H1 (cell line): ENCODE measurements at regions not wholly inside any gene's neighbourhood (a gene's known extent, or its start where the extent isn't known, plus 50 kb on each side); places are given as distances from the start of the nearest gene placed in this dataset.

Source experiments
- CHD1 ChIP-seq: IDR thresholded peaks from 2 replicates; pipeline ENCODE4 v1.6.1; 2012; ENCODE audit warnings: low read depth, low read length, improper control_type of control experiment
- CREB1 ChIP-seq: IDR thresholded peaks from 2 replicates; pipeline ENCODE4 v1.6.1; 2012; ENCODE audit warnings: inconsistent platforms
- RFX5 ChIP-seq: IDR thresholded peaks from 2 replicates; pipeline ENCODE4 v1.6.1; 2011; ENCODE audit warnings: low read depth, low read length, improper control_type of control experiment, borderline replicate concordance
- SIN3A ChIP-seq, 2 experiments: IDR thresholded peaks in 1 of 2; conservative IDR thresholded peaks in 1 of 2; 2 replicates each; pipeline ENCODE4 v1.6.1; 2011 to 2012; ENCODE audit warnings: low read length in 2 of 2, improper control_type of control experiment in 1 of 2, low read depth in 1 of 2, mild to moderate bottlenecking in 1 of 2
- SUZ12 ChIP-seq: fragments of 200-600 bp; sonication (generic); IDR thresholded peaks from 2 replicates; pipeline ENCODE4 v1.6.1; 2012; ENCODE audit warnings: mild to moderate bottlenecking, inconsistent platforms, low read length, moderate library complexity, mixed read lengths

GRCh38 chr10:29829776-29830175 is 195.0 kb upstream of the SVIL start (continued):
- TF ChIP-seq RFX5 (no peak), CHD1 (no peak), CREB1 (no peak), SIN3A (conservative IDR thresholded peaks at IDR 0.05 in 1 of 2, IDR thresholded peaks at IDR 0.05 in 1 of 2; ENCODE audit: low read depth in 1 of 2, low read length in 2 of 2) (no peak), SUZ12 (no peak)
